Fibroblast of pulmonary artery (primary cell): ENCODE measurements at regions not wholly inside any gene's neighbourhood (a gene's known extent, or its start where the extent isn't known, plus 50 kb on each side); places are given as distances from the start of the nearest gene placed in this dataset.
"Not testable (repeated sequence)": the region's sequence is repeated elsewhere in the genome, so short reads cannot be mapped to it uniquely, and the experiment has no call there.

Source experiments
- DNase-seq: peaks from one replicate; pipeline ENCODE4 v3.0.0-alpha.2; 2010; ENCODE audit warnings: low read depth
- H3K4me3 ChIP-seq: replicated peaks from 2 replicates; pipeline ENCODE4 v1.5.1; 2011; ENCODE audit warnings: low read depth, mild to moderate bottlenecking, control low read depth, low read length, moderate library complexity
- TF ChIP-seq, protein P1 (sequence below): IDR thresholded peaks from 2 replicates; pipeline ENCODE4 v1.5.1; 2011; ENCODE audit warnings: mild to moderate bottlenecking, control low read depth, low read length, inconsistent platforms; ENCODE audit errors: missing control alignments

DNA sequence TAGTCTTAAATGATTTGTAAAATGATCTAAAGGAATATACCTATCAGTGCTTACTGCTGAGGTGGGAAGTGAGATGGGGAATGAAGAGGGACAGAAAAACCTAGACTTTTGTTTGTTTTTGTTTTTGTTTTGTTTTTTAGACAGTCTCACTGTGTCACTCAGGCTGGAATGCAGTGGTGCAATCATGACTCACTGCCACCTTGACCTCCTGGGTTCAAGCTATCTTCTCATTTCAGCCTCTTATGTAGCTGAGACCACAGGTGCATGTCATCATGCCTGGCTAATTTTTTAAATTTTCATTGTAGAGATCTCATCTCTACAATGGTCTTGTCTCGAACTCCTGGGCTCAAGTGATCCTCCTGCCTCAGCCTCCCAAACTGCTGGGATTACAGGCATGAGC lies 116.4 kb upstream of the SEM1 start:
- TF ChIP-seq, protein P1, sequence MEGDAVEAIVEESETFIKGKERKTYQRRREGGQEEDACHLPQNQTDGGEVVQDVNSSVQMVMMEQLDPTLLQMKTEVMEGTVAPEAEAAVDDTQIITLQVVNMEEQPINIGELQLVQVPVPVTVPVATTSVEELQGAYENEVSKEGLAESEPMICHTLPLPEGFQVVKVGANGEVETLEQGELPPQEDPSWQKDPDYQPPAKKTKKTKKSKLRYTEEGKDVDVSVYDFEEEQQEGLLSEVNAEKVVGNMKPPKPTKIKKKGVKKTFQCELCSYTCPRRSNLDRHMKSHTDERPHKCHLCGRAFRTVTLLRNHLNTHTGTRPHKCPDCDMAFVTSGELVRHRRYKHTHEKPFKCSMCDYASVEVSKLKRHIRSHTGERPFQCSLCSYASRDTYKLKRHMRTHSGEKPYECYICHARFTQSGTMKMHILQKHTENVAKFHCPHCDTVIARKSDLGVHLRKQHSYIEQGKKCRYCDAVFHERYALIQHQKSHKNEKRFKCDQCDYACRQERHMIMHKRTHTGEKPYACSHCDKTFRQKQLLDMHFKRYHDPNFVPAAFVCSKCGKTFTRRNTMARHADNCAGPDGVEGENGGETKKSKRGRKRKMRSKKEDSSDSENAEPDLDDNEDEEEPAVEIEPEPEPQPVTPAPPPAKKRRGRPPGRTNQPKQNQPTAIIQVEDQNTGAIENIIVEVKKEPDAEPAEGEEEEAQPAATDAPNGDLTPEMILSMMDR: no peak
- H3K4me3 ChIP-seq: no peak overlapping the region

DNA sequence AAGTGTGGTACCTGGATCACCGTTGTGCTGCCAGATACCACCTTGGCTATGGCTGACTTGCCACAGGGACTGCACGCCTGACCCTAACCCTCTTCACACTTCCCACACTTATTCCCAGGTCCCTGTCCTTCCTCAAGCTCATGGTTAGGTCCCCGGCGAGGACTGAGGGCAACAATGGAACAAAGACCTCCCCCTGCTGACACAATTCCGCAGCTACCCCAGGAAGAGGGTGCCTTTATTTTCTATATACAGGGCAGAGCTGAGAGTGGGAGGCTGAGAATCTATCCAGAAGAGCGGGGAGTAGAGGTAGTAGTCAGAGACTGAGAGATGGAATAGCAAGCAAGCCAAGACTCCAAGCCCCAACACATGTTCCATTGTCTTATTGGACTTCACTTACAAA lies 118.1 kb upstream of the SEM1 start:
- no peak for DNase-seq
- H3K4me3 ChIP-seq: no peak overlapping the region
- TF ChIP-seq, protein P1: no peak

More for the DNA sequence above, 116.4 kb upstream of the SEM1 start:
- DNase-seq: no peak

DNA sequence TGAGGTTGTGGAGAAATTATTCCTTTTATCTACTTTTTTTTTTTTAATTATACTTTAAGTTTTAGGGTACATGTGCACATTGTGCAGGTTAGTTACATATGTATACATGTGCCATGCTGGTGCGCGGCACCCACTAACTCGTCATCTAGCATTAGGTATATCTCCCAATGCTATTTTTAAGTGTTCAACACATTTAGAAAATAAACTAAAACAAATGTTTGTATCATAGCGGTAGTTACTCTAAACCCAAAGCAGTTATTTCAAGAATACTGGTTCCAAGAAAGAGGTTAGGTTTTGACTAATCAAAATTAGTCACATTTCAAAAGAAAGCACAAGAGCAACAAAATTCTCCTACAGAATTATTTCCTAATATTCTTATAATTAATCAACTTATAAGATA lies 119.5 kb upstream of the SEM1 start:
- H3K4me3 ChIP-seq, DNase-seq: not testable (repeated sequence)

- no peak overlapping the region for H3K4me3 ChIP-seq
- TF ChIP-seq, protein P1: no peak
- no peak for DNase-seq
Observed at GRCh38 chr7:96831446-96831845, 121.8 kb upstream of the SEM1 start.

DNA sequence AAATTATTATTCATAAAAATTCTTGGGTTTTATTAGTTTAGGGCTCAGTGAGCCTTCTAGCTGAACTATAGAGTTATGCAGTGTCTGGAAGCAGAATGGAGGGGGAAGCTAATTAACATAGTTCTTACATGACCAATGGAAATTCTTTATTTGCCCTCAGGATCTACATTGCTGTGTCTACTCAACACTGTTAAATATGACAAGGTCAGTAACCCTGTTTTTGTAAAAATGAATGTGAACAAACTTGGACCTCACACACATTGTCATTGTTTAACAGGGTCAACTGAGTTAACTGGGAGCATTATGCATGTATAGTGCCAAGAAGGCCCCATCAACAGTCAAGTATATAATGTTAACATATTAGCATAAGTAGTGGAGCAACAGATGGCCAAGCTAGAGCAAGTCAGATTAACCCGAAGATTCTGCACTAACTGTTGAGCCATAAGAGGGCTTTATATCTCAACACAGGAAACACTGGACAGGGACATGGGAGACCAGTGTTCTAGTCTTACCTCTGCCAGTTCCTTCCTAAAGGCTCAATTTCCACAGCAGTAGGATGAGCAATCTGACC lies 122.5 kb upstream of the SEM1 start:
- H3K4me3 ChIP-seq: no peak overlapping the region
- no peak for DNase-seq
- TF ChIP-seq, protein P1: no peak

- no peak overlapping the region for H3K4me3 ChIP-seq
- DNase-seq: peak; percentile 1
- TF ChIP-seq, protein P1: no peak
Observed at GRCh38 chr7:96833676-96834453, 124.2 kb upstream of the SEM1 start.

- TF ChIP-seq, protein P1: no peak
- no peak overlapping the region for H3K4me3 ChIP-seq
- DNase-seq: no peak
Observed at GRCh38 chr7:96836456-96836855, 126.8 kb upstream of the SEM1 start.
